GM19328 (cell line): ENCODE measurements at regions not wholly inside any gene's neighbourhood (a gene's known extent, or its start where the extent isn't known, plus 50 kb on each side); places are given as distances from the start of the nearest gene placed in this dataset.

Source experiments
- ATAC-seq: cut with Tn5 transposase; IDR thresholded peaks from one replicate; pipeline ENCODE4 v1.9.1; 2021; ENCODE audit warnings: mild to moderate bottlenecking, moderate library complexity; ENCODE audit not compliant: unreplicated experiment

- no peak for ATAC-seq
Observed at GRCh38 chr12:24424376-24424775, 474.9 kb upstream of the SOX5 start.

- no peak for ATAC-seq
Observed at GRCh38 chr12:24423611-24424010, 474.1 kb upstream of the SOX5 start.

- ATAC-seq: no peak
Observed at GRCh38 chr12:24421759-24422158, 472.3 kb upstream of the SOX5 start.

GRCh38 chr12:24418157-24418556 is 468.7 kb upstream of the SOX5 start:
- no peak for ATAC-seq

GRCh38 chr12:24416423-24417109 is 467.1 kb upstream of the SOX5 start:
- no peak for ATAC-seq

GRCh38 chr12:24415934-24416333 is 466.5 kb upstream of the SOX5 start:
- ATAC-seq: no peak

- ATAC-seq: no peak
Observed at GRCh38 chr12:24414480-24414879, 465.0 kb upstream of the SOX5 start.

- no peak for ATAC-seq
Observed at GRCh38 chr12:24411948-24412347, 462.5 kb upstream of the SOX5 start.

- no peak for ATAC-seq
Observed at GRCh38 chr12:24409868-24410267, 460.4 kb upstream of the SOX5 start.

- no peak for ATAC-seq
Observed at GRCh38 chr12:24408305-24408704, 458.8 kb upstream of the SOX5 start.

- ATAC-seq: no peak
Observed at GRCh38 chr12:24407884-24408283, 458.4 kb upstream of the SOX5 start.

GRCh38 chr12:24404086-24404815 is 454.8 kb upstream of the SOX5 start:
- no peak for ATAC-seq

GRCh38 chr12:24400533-24400932 is 451.1 kb upstream of the SOX5 start:
- ATAC-seq: no peak

- no peak for ATAC-seq
Observed at GRCh38 chr12:24398605-24399004, 449.1 kb upstream of the SOX5 start.

- ATAC-seq: no peak
Observed at GRCh38 chr12:24396224-24396623, 446.8 kb upstream of the SOX5 start.

GRCh38 chr12:24394246-24394645 is 444.8 kb upstream of the SOX5 start:
- no peak for ATAC-seq

- no peak for ATAC-seq
Observed at GRCh38 chr12:24393071-24393470, 443.6 kb upstream of the SOX5 start.

- ATAC-seq: no peak
Observed at GRCh38 chr12:24389394-24389793, 439.9 kb upstream of the SOX5 start.

- ATAC-seq: no peak
Observed at GRCh38 chr12:24387381-24387780, 437.9 kb upstream of the SOX5 start.

GRCh38 chr12:24386836-24387235 is 437.4 kb upstream of the SOX5 start:
- ATAC-seq: no peak

- no peak for ATAC-seq
Observed at GRCh38 chr12:24381790-24382189, 432.3 kb upstream of the SOX5 start.

GRCh38 chr12:24379861-24380521 is 430.5 kb upstream of the SOX5 start:
- no peak for ATAC-seq
